ENCODE measurements at regions not wholly inside any gene's neighbourhood (a gene's known extent, or its start where the extent isn't known, plus 50 kb on each side); places are given as distances from the start of the nearest gene placed in this dataset.

GRCh38 chr1:78408192-78408591, 82.6 kb upstream of the PTGFR start:
- no peak for TF ChIP-seq CTCF (IDR thresholded peaks at IDR 0.05; ENCODE audit: low read length, missing control alignments)
- no peak overlapping the region for H3K4me3 ChIP-seq (replicated peaks; ENCODE audit: low read depth, low read length)
- no peak for DNase-seq (ENCODE audit: low read depth)

- H3K4me3 ChIP-seq (replicated peaks; ENCODE audit: low read depth, low read length): no peak overlapping the region
- no peak for DNase-seq (ENCODE audit: low read depth)
- TF ChIP-seq CTCF (IDR thresholded peaks at IDR 0.05; ENCODE audit: low read length, missing control alignments): no peak
Measured at GRCh38 chr1:78408810-78409209, 82.0 kb upstream of the PTGFR start.

- no peak overlapping the region for H3K4me3 ChIP-seq (replicated peaks; ENCODE audit: low read depth, low read length)
- no peak for DNase-seq (ENCODE audit: low read depth)
- no peak for TF ChIP-seq CTCF (IDR thresholded peaks at IDR 0.05; ENCODE audit: low read length, missing control alignments)
Measured at GRCh38 chr1:78410643-78411042, 80.1 kb upstream of the PTGFR start.

- no peak overlapping the region for H3K4me3 ChIP-seq (replicated peaks; ENCODE audit: low read depth, low read length)
- no peak for DNase-seq (ENCODE audit: low read depth)
- TF ChIP-seq CTCF (IDR thresholded peaks at IDR 0.05; ENCODE audit: low read length, missing control alignments): no peak
Measured at GRCh38 chr1:78411707-78412106, 79.1 kb upstream of the PTGFR start.

- no peak for TF ChIP-seq CTCF (IDR thresholded peaks at IDR 0.05; ENCODE audit: low read length, missing control alignments)
- DNase-seq (ENCODE audit: low read depth): no peak
- no peak overlapping the region for H3K4me3 ChIP-seq (replicated peaks; ENCODE audit: low read depth, low read length)
Measured at GRCh38 chr1:78415165-78415564, 75.6 kb upstream of the PTGFR start.

- DNase-seq (ENCODE audit: low read depth): no peak
- TF ChIP-seq CTCF (IDR thresholded peaks at IDR 0.05; ENCODE audit: low read length, missing control alignments): no peak
- H3K4me3 ChIP-seq (replicated peaks; ENCODE audit: low read depth, low read length): no peak overlapping the region
Measured at GRCh38 chr1:78419309-78419708, 71.5 kb upstream of the PTGFR start.

- no peak for DNase-seq (ENCODE audit: low read depth)
- no peak overlapping the region for H3K4me3 ChIP-seq (replicated peaks; ENCODE audit: low read depth, low read length)
- TF ChIP-seq CTCF (IDR thresholded peaks at IDR 0.05; ENCODE audit: low read length, missing control alignments): no peak
Measured at GRCh38 chr1:78420181-78420580, 70.6 kb upstream of the PTGFR start.
